ENCODE measurements at regions not wholly inside any gene's neighbourhood (a gene's known extent, or its start where the extent isn't known, plus 50 kb on each side); places are given as distances from the start of the nearest gene placed in this dataset.
"Not testable (repeated sequence)": the region's sequence is repeated elsewhere in the genome, so short reads cannot be mapped to it uniquely, and the experiment has no call there.

DNA sequence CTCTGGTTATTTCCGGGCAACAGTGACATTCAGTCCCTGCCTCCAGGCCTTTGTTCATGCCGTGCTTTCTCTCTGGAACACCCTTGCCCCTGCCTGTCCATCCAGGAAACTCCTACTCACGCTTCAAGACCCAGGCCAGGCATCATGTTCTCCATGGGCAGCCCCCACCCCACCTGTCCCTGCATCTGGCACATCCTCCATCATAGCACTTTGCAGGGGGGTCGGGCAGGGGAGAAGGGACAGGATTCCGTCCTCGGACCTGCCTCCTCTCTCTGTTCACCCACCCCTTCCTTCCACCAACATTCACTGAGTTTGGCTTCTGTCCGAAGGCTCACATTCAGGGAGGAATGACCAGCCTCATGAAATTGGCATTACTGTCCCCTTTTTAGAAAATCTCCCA lies 206.1 kb downstream of the MATN1 start:
- TF ChIP-seq POLR2A (IDR thresholded peaks at IDR 0.05; ENCODE audit: low read length); GATA1 (IDR thresholded peaks at IDR 0.05; ENCODE audit: low read depth, low read length): not testable (repeated sequence)

Measured in erythroblast (primary cell).